ENCODE measurements at regions not wholly inside any gene's neighbourhood (a gene's known extent, or its start where the extent isn't known, plus 50 kb on each side); places are given as distances from the start of the nearest gene placed in this dataset.

DNA sequence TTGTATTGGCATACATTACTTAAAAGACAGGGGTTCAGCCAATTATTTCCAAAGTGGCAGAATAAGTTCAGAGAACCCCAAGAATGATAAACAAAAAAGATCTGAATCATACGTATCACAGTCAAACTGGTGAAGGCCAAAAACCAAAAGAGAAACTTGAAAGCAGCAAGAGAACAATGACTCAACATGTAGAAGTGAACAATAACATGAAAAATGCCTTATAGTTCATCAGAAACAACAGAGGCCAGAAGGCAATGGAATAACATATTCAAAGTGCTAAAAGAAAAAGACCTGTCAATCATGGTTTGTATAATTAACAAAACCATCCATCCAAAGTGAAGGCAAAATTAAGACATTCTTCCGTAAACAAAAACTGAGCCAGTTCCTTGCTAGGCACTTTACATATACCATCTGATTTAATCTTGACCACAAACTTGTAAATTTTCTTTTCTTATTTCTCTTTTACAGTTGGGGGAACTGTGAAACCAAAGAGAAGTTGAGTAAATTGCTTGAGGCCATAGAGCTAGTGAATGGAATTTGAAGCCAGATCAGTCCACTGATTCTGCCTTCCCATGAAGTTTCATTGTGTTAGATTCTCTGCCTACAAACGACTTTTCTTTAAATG is 232.1 kb upstream of the SEL1L start:
- TF ChIP-seq POLR2AphosphoS5 (IDR thresholded peaks at IDR 0.05): no peak
- no peak for TF ChIP-seq POLR2A (IDR thresholded peaks at IDR 0.05)
- TF ChIP-seq EP300 (IDR thresholded peaks at IDR 0.05; ENCODE audit: low read depth): no peak
- no peak for TF ChIP-seq CTCF (IDR thresholded peaks at IDR 0.05)

Measured in transverse colon (tissue), 4 donors.